HG02840 (cell line): ENCODE measurements at regions not wholly inside any gene's neighbourhood (a gene's known extent, or its start where the extent isn't known, plus 50 kb on each side); places are given as distances from the start of the nearest gene placed in this dataset.

Source experiments
- ATAC-seq: cut with Tn5 transposase; IDR thresholded peaks from one replicate; pipeline ENCODE4 v1.9.1; 2021; ENCODE audit warnings: mild to moderate bottlenecking, moderate library complexity, moderate number of reproducible peaks; ENCODE audit not compliant: unreplicated experiment, low FRiP score

GRCh38 chr16:64892835-64893785 is 228.8 kb downstream of the CDH11 start:
- no peak for ATAC-seq

GRCh38 chr16:64889446-64889845 is 232.4 kb downstream of the CDH11 start:
- ATAC-seq = no peak

GRCh38 chr16:64887651-64888050 is 234.2 kb downstream of the CDH11 start:
- no peak for ATAC-seq

GRCh38 chr16:64882078-64882784 is 239.6 kb downstream of the CDH11 start:
- ATAC-seq = no peak

GRCh38 chr16:64880994-64881393 is 240.9 kb downstream of the CDH11 start:
- ATAC-seq = no peak

- ATAC-seq = no peak
Measured at GRCh38 chr16:64880006-64880405, 241.9 kb downstream of the CDH11 start.

- no peak for ATAC-seq
Measured at GRCh38 chr16:64878940-64879339, 242.9 kb downstream of the CDH11 start.

- no peak for ATAC-seq
Measured at GRCh38 chr16:64872101-64872500, 249.8 kb downstream of the CDH11 start.

- ATAC-seq = no peak
Measured at GRCh38 chr16:64870859-64871258, 251.0 kb downstream of the CDH11 start.

GRCh38 chr16:64869781-64870180 is 252.1 kb downstream of the CDH11 start:
- no peak for ATAC-seq

- ATAC-seq = no peak
Measured at GRCh38 chr16:64866021-64866420, 255.8 kb downstream of the CDH11 start.

GRCh38 chr16:64865069-64865696 is 256.7 kb downstream of the CDH11 start:
- ATAC-seq = no peak

- ATAC-seq = no peak
Measured at GRCh38 chr16:64864232-64864809, 257.5 kb downstream of the CDH11 start.

- ATAC-seq = no peak
Measured at GRCh38 chr16:64858076-64858475, 263.8 kb downstream of the CDH11 start.

- no peak for ATAC-seq
Measured at GRCh38 chr16:64857411-64857810, 264.5 kb downstream of the CDH11 start.

- ATAC-seq = no peak
Measured at GRCh38 chr16:64853551-64853950, 268.3 kb downstream of the CDH11 start.

- ATAC-seq = no peak
Measured at GRCh38 chr16:64846966-64847365, 274.9 kb downstream of the CDH11 start.

- no peak for ATAC-seq
Measured at GRCh38 chr16:64845071-64845470, 276.8 kb downstream of the CDH11 start.

GRCh38 chr16:64841482-64841881 is 280.4 kb downstream of the CDH11 start:
- no peak for ATAC-seq

GRCh38 chr16:64841071-64841470 is 280.8 kb downstream of the CDH11 start:
- no peak for ATAC-seq

GRCh38 chr16:64830653-64831052 is 291.2 kb downstream of the CDH11 start:
- no peak for ATAC-seq
